ENCODE measurements at regions not wholly inside any gene's neighbourhood (a gene's known extent, or its start where the extent isn't known, plus 50 kb on each side); places are given as distances from the start of the nearest gene placed in this dataset.
A peak's percentile ranks its signal among the peaks of the same experiment; 100 is the strongest.

GRCh38 chr9:19992556-19992955 lies 203.7 kb upstream of the SLC24A2 start:
- no peak for DNase-seq

- DNase-seq: no peak
These were observed 200.4 kb upstream of the SLC24A2 start for GRCh38 chr9:19989213-19989612.

- DNase-seq: no peak
These were observed 199.4 kb upstream of the SLC24A2 start for GRCh38 chr9:19988281-19988680.

GRCh38 chr9:19985081-19985480 lies 196.2 kb upstream of the SLC24A2 start:
- no peak for DNase-seq

GRCh38 chr9:19976226-19976625 lies 187.4 kb upstream of the SLC24A2 start:
- DNase-seq: peak; percentile 2 to 20

GRCh38 chr9:19975499-19975898 lies 186.7 kb upstream of the SLC24A2 start:
- DNase-seq: no peak

- DNase-seq: no peak
These were observed 180.9 kb upstream of the SLC24A2 start for GRCh38 chr9:19969721-19970120.

GRCh38 chr9:19967888-19968459 lies 179.1 kb upstream of the SLC24A2 start:
- DNase-seq: no peak

GRCh38 chr9:19967216-19967887 lies 178.5 kb upstream of the SLC24A2 start:
- DNase-seq: no peak

- no peak for DNase-seq
These were observed 176.5 kb upstream of the SLC24A2 start for GRCh38 chr9:19965336-19965735.

- DNase-seq: no peak
These were observed 159.2 kb upstream of the SLC24A2 start for GRCh38 chr9:19947996-19948395.

- no peak for DNase-seq
These were observed 157.7 kb upstream of the SLC24A2 start for GRCh38 chr9:19946441-19947109.

- no peak for DNase-seq
These were observed 153.0 kb upstream of the SLC24A2 start for GRCh38 chr9:19941874-19942273.

GRCh38 chr9:19940811-19941535 lies 152.1 kb upstream of the SLC24A2 start:
- DNase-seq: no peak

GRCh38 chr9:19939734-19940278 lies 151.0 kb upstream of the SLC24A2 start:
- DNase-seq: no peak

- no peak for DNase-seq
These were observed 150.3 kb upstream of the SLC24A2 start for GRCh38 chr9:19938990-19939733.

GRCh38 chr9:19937121-19937520 lies 148.3 kb upstream of the SLC24A2 start:
- no peak for DNase-seq

GRCh38 chr9:19936598-19936997 lies 147.8 kb upstream of the SLC24A2 start:
- DNase-seq: no peak

GRCh38 chr9:19935422-19935821 lies 146.6 kb upstream of the SLC24A2 start:
- DNase-seq: no peak

GRCh38 chr9:19934301-19934871 lies 145.5 kb upstream of the SLC24A2 start:
- DNase-seq: no peak

- DNase-seq: peak in 1 of 2 experiments; percentile 10
These were observed 142.5 kb upstream of the SLC24A2 start for GRCh38 chr9:19931098-19931890.

Measured in AML-193 (cell line).